Kidney (tissue), 13 donors: ENCODE measurements at regions not wholly inside any gene's neighbourhood (a gene's known extent, or its start where the extent isn't known, plus 50 kb on each side); places are given as distances from the start of the nearest gene placed in this dataset.

Experiments used
- DNase-seq, 5 donors: peaks; one replicate each; pipeline ENCODE4 v3.0.0-alpha.2; 2013 to 2020
- FAIRE-seq: peaks from 2 replicates; lab custom pipeline; 2012; peaks lifted over from hg19 to GRCh38; lab: Jason Lieb, UNC
- H3K27ac ChIP-seq, 2 donors: one replicate each; pipeline ENCODE4 v1.7.0; 2013; ENCODE audit warnings: low read depth in 2 of 2, low read length in 2 of 2, inconsistent platforms in 1 of 2
- H3K27me3 ChIP-seq: one replicate; pipeline ENCODE4 v1.7.1; 2013; ENCODE audit warnings: low read length, inconsistent platforms; ENCODE audit not compliant: control insufficient read depth, insufficient read depth
- H3K36me3 ChIP-seq, 3 donors: one replicate each; pipeline versions ENCODE4 v1.7.0 to v1.7.1; 2013; ENCODE audit warnings: low read length in 3 of 3, control low read depth in 1 of 3, inconsistent platforms in 1 of 3; ENCODE audit not compliant: insufficient read depth in 3 of 3, control insufficient read depth in 2 of 3
- H3K4me1 ChIP-seq, 3 donors: one replicate each; pipeline versions ENCODE4 v1.7.0 to v1.7.1; 2013; ENCODE audit warnings: low read length in 3 of 3, inconsistent platforms in 1 of 3, low read depth in 1 of 3; ENCODE audit not compliant: control insufficient read depth in 2 of 3, insufficient read depth in 2 of 3
- H3K4me3 ChIP-seq, 3 donors: one replicate each; pipeline versions ENCODE4 v1.7.0 to v1.8.1; 2013; ENCODE audit warnings: low read length in 3 of 3, control low read depth in 1 of 3, inconsistent platforms in 1 of 3
- H3K9ac ChIP-seq, 3 donors: one replicate each; pipeline versions ENCODE4 v1.7.0 to v1.7.1; 2013; ENCODE audit warnings: low read length in 3 of 3, control low read depth in 1 of 3, inconsistent platforms in 1 of 3
- H3K9me3 ChIP-seq, 3 donors: one replicate each; pipeline versions ENCODE4 v1.7.0 to v1.7.1; 2013; ENCODE audit warnings: low read length in 3 of 3, control low read depth in 1 of 3, inconsistent platforms in 1 of 3; ENCODE audit not compliant: control insufficient read depth in 2 of 3, insufficient read depth in 1 of 3
- intact Hi-C: fragments of 100-400 bp; cut with DNase I; formaldehyde crosslinking; loops from one replicate; pipeline ENCODE4 v1.11.1; 2022
- TF ChIP-seq, protein P1 (sequence below): IDR thresholded peaks from 3 replicates; pipeline ENCODE4 v1.5.1; 2012; ENCODE audit warnings: mild to moderate bottlenecking, moderate library complexity, borderline replicate concordance; ENCODE audit not compliant: insufficient read depth; ENCODE audit errors: extremely low read depth
- donor health status: control.
- donor health status: control.
- donor health status: control.
- donor health status: control.
- donor health status: control.
- donor health status: DM: yes; HTN: yes; CAD: no.
- donor health status: Normal renal cell carcinoma (clear cell type).

DNA sequence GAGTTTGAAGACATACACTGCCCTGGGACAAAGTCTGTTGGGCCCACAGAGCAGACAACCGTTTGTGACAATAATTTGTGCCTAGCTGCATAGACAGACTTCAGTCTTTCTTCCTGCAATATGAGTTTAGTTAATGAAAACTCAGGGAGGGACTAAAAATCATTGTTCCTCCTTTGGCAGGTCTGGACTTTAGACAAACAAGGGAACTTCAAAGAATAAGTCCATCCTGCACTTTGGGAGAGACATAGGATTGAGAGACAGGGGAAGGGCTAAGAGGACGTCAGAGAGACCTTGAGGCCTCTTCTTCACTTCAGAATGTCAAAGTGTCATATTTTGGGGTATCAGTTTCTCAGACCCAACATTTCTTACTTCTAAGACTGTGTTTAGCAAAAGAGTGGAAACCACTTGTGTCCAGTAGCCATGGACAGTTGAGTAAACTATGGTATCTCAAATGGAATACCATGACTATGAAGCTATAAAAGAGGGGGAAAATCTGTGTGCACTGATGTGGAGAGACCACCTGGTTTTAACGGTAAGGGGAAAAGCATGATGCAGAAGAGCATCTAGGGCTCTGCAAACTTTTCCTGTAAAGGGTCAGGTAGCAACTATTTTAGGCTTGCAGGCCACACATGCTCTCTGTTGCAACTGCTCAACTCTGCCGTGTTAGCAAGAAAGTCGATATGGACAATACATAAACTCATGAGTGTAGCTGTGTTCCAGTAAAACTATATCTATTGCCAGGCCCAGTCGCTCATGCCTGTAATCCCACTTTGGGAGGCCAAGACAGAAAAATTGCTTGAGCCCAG, 217.8 kb upstream of the SH3BP4 start:
- TF ChIP-seq, protein P1, sequence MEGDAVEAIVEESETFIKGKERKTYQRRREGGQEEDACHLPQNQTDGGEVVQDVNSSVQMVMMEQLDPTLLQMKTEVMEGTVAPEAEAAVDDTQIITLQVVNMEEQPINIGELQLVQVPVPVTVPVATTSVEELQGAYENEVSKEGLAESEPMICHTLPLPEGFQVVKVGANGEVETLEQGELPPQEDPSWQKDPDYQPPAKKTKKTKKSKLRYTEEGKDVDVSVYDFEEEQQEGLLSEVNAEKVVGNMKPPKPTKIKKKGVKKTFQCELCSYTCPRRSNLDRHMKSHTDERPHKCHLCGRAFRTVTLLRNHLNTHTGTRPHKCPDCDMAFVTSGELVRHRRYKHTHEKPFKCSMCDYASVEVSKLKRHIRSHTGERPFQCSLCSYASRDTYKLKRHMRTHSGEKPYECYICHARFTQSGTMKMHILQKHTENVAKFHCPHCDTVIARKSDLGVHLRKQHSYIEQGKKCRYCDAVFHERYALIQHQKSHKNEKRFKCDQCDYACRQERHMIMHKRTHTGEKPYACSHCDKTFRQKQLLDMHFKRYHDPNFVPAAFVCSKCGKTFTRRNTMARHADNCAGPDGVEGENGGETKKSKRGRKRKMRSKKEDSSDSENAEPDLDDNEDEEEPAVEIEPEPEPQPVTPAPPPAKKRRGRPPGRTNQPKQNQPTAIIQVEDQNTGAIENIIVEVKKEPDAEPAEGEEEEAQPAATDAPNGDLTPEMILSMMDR = no peak
- H3K36me3 ChIP-seq = no peaks in the 10 kb centered on the region
- no peak overlapping the region for H3K4me3 ChIP-seq
- H3K4me1 ChIP-seq = peaks cover 0 to 7% (median 0%) of the 10 kb centered on the region in 3 donors
- peaks cover 0 to 5% (median 3%) of the 10 kb centered on the region in 3 donors for H3K9me3 ChIP-seq
- H3K9ac ChIP-seq = no peak overlapping the region
- H3K27ac ChIP-seq = no peak overlapping the region
- H3K27me3 ChIP-seq = no peaks in the 10 kb centered on the region
- no peak for DNase-seq
- no peak for FAIRE-seq
- intact Hi-C loops = no loop called here

DNA sequence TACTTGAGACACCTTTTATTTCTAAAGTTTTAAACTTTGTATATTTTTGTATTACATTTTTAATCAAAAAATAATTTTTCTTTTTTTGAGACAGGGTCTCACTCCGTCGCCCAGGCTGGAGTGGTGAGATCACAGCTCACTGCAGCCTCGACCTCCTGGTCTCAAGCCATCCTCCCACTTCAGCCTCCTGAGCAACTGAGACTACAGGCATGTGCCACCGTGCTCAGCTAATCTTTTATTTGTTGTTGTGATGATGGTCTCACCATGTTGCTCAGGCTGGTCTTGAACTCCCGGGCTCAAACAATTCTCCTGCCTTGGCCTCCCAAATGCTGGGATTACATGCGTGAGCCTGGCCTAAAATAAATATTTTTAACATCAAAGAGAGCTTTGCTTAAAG, 218.7 kb upstream of the SH3BP4 start:
- Histone ChIP-seq H3K36me3 (no peaks in the 10 kb centered on the region), H3K4me1 (peaks cover 0 to 7% (median 0%) of the 10 kb centered on the region in 3 donors), H3K9me3 (peaks cover 0 to 5% (median 3%) of the 10 kb centered on the region in 3 donors), H3K4me3 (no peak overlapping the region), H3K27me3 (no peaks in the 10 kb centered on the region), H3K9ac (no peak overlapping the region), H3K27ac (no peak overlapping the region)
- TF ChIP-seq, protein P1 = no peak
- DNase-seq (no peak), FAIRE-seq (no peak)
- intact Hi-C loops = no loop called here

DNA sequence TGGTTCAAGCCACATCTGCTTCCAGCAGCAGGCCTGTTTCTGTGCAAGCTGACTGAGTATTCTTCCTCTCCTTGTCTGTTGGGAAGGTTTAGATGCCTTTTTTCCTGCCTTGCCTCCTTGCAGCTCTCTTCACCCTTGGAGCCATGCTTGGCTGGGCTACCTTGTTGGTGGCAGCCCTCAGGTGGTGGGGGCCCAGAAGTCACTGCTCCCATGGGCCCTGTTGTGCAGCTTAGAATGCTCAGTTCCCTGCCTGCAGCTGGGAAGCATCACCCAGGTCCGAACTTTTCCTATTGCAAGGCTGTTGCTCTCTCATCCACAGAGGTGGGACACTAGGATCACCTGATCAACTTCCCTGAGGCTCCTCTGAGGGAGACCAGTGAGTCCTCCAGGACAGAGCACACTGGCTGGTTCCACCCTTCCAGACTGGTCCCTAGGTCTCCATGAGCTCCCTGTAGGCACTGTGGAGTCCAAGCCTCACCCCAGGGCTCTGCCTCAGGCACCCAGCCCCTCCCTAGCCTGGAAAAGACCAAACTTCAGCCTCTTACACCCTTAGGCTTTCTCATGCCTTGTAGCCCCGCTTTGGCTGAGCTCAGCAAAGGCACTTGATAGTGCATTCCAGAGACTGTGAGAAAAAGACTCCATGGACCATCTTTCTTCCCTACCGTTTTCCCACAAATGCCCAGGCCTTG, 219.3 kb upstream of the SH3BP4 start:
- FAIRE-seq = no peak

More for the DNA sequence above, 219.3 kb upstream of the SH3BP4 start:
- H3K9ac ChIP-seq = no peak overlapping the region
- H3K27ac ChIP-seq = no peak overlapping the region
- no peaks in the 10 kb centered on the region for H3K27me3 ChIP-seq
- H3K4me3 ChIP-seq = no peak overlapping the region
- no peaks in the 10 kb centered on the region for H3K36me3 ChIP-seq
- DNase-seq = no peak
- H3K9me3 ChIP-seq = peaks cover 0 to 5% (median 3%) of the 10 kb centered on the region in 3 donors
- intact Hi-C loops = no loop called here
- peaks cover 0 to 7% (median 0%) of the 10 kb centered on the region in 3 donors for H3K4me1 ChIP-seq
- TF ChIP-seq, protein P1 = no peak
